Lower lobe of right lung (tissue), 2 donors: ENCODE measurements at regions not wholly inside any gene's neighbourhood (a gene's known extent, or its start where the extent isn't known, plus 50 kb on each side); places are given as distances from the start of the nearest gene placed in this dataset.
"Not testable (repeated sequence)": the region's sequence is repeated elsewhere in the genome, so short reads cannot be mapped to it uniquely, and the experiment has no call there.

Experiments used
- ATAC-seq, 2 donors: fragments of 200-7000 bp; cut with Tn5 transposase; one replicate each; pipeline ENCODE4 v1.9.1; 2020 to 2022; ENCODE audit warnings: mild to moderate bottlenecking in 2 of 2, moderate library complexity in 2 of 2
- DNase-seq: peaks from one replicate; pipeline ENCODE4 v3.0.0-alpha.2; 2020
- H3K27ac ChIP-seq: fragments of 200-600 bp; one replicate; pipeline ENCODE4 v1.8.0; 2022
- H3K27me3 ChIP-seq: fragments of 200-600 bp; one replicate; pipeline ENCODE4 v1.8.0; 2022; ENCODE audit warnings: low read depth
- H3K36me3 ChIP-seq: fragments of 200-600 bp; one replicate; pipeline ENCODE4 v1.8.0; 2022; ENCODE audit warnings: mild to moderate bottlenecking
- H3K4me1 ChIP-seq: fragments of 200-600 bp; one replicate; pipeline ENCODE4 v1.8.0; 2022
- H3K4me3 ChIP-seq: fragments of 200-600 bp; one replicate; pipeline ENCODE4 v1.8.0; 2022; ENCODE audit warnings: mild to moderate bottlenecking
- H3K9me3 ChIP-seq: fragments of 200-600 bp; one replicate; pipeline ENCODE4 v1.8.0; 2022
- CTCF ChIP-seq: fragments of 200-600 bp; IDR thresholded peaks from one replicate; pipeline ENCODE4 v1.8.0; 2022; ENCODE audit warnings: antibody characterized with exemption, mild to moderate bottlenecking
- intact Hi-C: fragments of 100-400 bp; cut with DNase I; formaldehyde crosslinking; loops from one replicate; pipeline ENCODE4 v1.11.0; 2022
- donor health status: DM: no; HTN: yes; CAD: no; lungs with severe emphysema.

- Histone ChIP-seq H3K4me1 (no peaks in the 10 kb centered on the region), H3K9me3 (no peaks in the 10 kb centered on the region), H3K4me3 (no peak overlapping the region), H3K27ac (no peak overlapping the region), H3K27me3 (peaks cover 4% of the 10 kb centered on the region), H3K36me3 (no peaks in the 10 kb centered on the region)
- ATAC-seq (no peak), DNase-seq (no peak)
- TF ChIP-seq CTCF = no peak
- intact Hi-C loops = no loop called here
Observed at GRCh38 chr10:71087622-71088021, 124.7 kb upstream of the UNC5B start.

- intact Hi-C loops = no loop called here
- no peak overlapping the region for H3K4me3 ChIP-seq
- TF ChIP-seq CTCF = no peak
- DNase-seq = no peak
- H3K27me3 ChIP-seq = peaks cover 4% of the 10 kb centered on the region
- no peaks in the 10 kb centered on the region for H3K4me1 ChIP-seq
- no peak for ATAC-seq
- no peak overlapping the region for H3K27ac ChIP-seq
- no peaks in the 10 kb centered on the region for H3K36me3 ChIP-seq
- no peaks in the 10 kb centered on the region for H3K9me3 ChIP-seq
Observed at GRCh38 chr10:71088054-71088453, 124.3 kb upstream of the UNC5B start.

- H3K36me3 ChIP-seq, intact Hi-C loops, ATAC-seq, H3K4me1 ChIP-seq, DNase-seq, H3K27me3 ChIP-seq, H3K4me3 ChIP-seq, H3K9me3 ChIP-seq, H3K27ac ChIP-seq: not testable (repeated sequence)
Observed at GRCh38 chr10:71088578-71088977, 123.8 kb upstream of the UNC5B start.

- no peak overlapping the region for H3K4me3 ChIP-seq
- ATAC-seq (no peak), DNase-seq (no peak)
- H3K36me3 ChIP-seq = no peaks in the 10 kb centered on the region
- no peak for TF ChIP-seq CTCF
- no peaks in the 10 kb centered on the region for H3K4me1 ChIP-seq
- intact Hi-C loops = no loop called here
- H3K27me3 ChIP-seq = peaks cover 4% of the 10 kb centered on the region
- no peak overlapping the region for H3K27ac ChIP-seq
- no peaks in the 10 kb centered on the region for H3K9me3 ChIP-seq
Observed at GRCh38 chr10:71089162-71089561, 123.2 kb upstream of the UNC5B start.

GRCh38 chr10:71090330-71090729, 122.0 kb upstream of the UNC5B start:
- DNase-seq = no peak

GRCh38 chr10:71090801-71091200, 121.6 kb upstream of the UNC5B start:
- H3K9me3 ChIP-seq = no peaks in the 10 kb centered on the region
- H3K4me1 ChIP-seq = no peaks in the 10 kb centered on the region
- H3K27ac ChIP-seq = no peak overlapping the region
- ATAC-seq = no peak
- peaks cover under 1% of the 10 kb centered on the region for H3K27me3 ChIP-seq
- TF ChIP-seq CTCF = no peak
- H3K36me3 ChIP-seq = no peaks in the 10 kb centered on the region
- H3K4me3 ChIP-seq = no peak overlapping the region
- no peak for DNase-seq
- intact Hi-C loops = no loop called here

More at GRCh38 chr10:71090330-71090729, 122.0 kb upstream of the UNC5B start:
- TF ChIP-seq CTCF = no peak
- Histone ChIP-seq H3K36me3 (no peaks in the 10 kb centered on the region), H3K4me1 (no peaks in the 10 kb centered on the region), H3K27ac (no peak overlapping the region), H3K27me3 (peaks cover 4% of the 10 kb centered on the region), H3K9me3 (no peaks in the 10 kb centered on the region), H3K4me3 (no peak overlapping the region)
- intact Hi-C loops = no loop called here
- ATAC-seq = no peak
